ENCODE measurements at regions not wholly inside any gene's neighbourhood (a gene's known extent, or its start where the extent isn't known, plus 50 kb on each side); places are given as distances from the start of the nearest gene placed in this dataset.

DNA sequence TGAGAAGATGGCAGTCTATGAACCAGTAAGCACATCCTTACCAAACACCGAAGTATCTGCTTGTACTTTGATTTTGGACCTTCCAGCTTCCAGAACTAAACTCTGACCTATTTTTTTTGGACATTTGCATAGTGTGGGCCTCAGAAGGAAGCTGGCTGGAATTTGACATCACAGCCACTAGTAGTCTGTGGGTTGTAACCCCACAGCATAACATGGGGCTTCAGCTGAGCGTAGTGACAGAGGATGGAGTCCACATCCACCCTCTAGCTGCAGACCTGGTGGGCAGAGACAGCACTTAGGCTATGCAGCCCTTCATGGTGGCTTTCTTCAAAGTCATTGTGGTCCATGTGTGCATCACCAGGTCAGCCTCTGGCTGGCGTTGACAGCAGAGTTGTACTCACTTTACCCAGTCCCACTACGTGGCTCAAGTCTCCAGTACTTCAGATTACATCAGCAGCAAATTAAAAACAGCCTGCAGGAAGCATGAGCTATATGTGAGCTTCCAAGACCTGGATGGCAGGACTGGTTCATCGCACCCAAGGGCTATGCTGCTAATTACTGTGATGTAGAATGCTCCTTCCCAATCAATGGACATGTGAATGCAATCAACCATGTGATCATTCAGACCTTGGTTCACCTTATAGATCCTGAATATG is 58.6 kb upstream of the VPREB1 start:
- Histone ChIP-seq H3K9me3 (no peaks in the 10 kb centered on the region), H3K36me3 (no peaks in the 10 kb centered on the region), H3K4me1 (no peaks in the 10 kb centered on the region), H3K27ac (no peak overlapping the region), H3K4me3 (no peak overlapping the region), H3K27me3 (peaks cover 46% of the 10 kb centered on the region)
- intact Hi-C loops (cut with DNase I; ENCODE audit: low total_unique reads) (no loop called here), in situ Hi-C loops (cut with MboI; ENCODE audit: low pct_ligation_motif_present in 1 of 4, low pct_unique_long_range_greater_than_20kb in 1 of 4, low sequenced_read_pairs in 3 of 4) (no loop called here)
- DNase-seq: no peak
- 65% methylated on average over 5 of the region's 5 CpGs; no CpG with 5 or more reads in 1 of the 2 donors for WGBS, 2 donors (ENCODE audit: low coverage in 1 of 2)
- TF ChIP-seq EP300 (IDR thresholded peaks at IDR 0.05; ENCODE audit: low read depth) (no peak), POLR2A (IDR thresholded peaks at IDR 0.05) (no peak), POLR2AphosphoS5 (IDR thresholded peaks at IDR 0.05) (no peak)
- TF ChIP-seq, protein P1, sequence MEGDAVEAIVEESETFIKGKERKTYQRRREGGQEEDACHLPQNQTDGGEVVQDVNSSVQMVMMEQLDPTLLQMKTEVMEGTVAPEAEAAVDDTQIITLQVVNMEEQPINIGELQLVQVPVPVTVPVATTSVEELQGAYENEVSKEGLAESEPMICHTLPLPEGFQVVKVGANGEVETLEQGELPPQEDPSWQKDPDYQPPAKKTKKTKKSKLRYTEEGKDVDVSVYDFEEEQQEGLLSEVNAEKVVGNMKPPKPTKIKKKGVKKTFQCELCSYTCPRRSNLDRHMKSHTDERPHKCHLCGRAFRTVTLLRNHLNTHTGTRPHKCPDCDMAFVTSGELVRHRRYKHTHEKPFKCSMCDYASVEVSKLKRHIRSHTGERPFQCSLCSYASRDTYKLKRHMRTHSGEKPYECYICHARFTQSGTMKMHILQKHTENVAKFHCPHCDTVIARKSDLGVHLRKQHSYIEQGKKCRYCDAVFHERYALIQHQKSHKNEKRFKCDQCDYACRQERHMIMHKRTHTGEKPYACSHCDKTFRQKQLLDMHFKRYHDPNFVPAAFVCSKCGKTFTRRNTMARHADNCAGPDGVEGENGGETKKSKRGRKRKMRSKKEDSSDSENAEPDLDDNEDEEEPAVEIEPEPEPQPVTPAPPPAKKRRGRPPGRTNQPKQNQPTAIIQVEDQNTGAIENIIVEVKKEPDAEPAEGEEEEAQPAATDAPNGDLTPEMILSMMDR (IDR thresholded peaks at IDR 0.05): no peak

DNA sequence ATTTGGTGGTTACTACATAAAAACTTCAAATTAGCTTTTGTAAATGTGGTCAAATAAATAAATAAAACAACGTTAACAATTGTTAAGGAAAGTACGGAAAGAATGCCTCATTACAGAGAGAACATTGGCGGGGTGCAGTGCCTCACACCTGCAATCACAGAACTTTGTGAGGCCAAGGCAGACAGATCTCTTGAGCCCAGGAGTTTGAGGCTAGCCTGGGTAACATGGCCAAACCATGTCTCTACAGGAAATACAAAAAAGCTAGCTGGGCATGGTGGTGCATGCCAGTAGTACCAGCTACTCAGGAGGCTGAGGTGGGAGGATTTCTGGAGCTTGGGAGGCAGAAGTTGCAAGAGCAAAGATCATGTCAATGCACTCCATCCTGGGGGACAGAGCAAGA is 59.4 kb upstream of the VPREB1 start:
- Histone ChIP-seq H3K9me3 (no peaks in the 10 kb centered on the region), H3K27me3 (peaks cover 46% of the 10 kb centered on the region), H3K4me1 (no peaks in the 10 kb centered on the region), H3K36me3 (no peaks in the 10 kb centered on the region), H3K27ac (no peak overlapping the region), H3K4me3 (no peak overlapping the region)
- intact Hi-C loops (cut with DNase I; ENCODE audit: low total_unique reads): no loop called here
- in situ Hi-C loops (cut with MboI; ENCODE audit: low pct_ligation_motif_present in 1 of 4, low pct_unique_long_range_greater_than_20kb in 1 of 4, low sequenced_read_pairs in 3 of 4): no loop called here
- no peak for DNase-seq
- 44 to 53% methylated on average over 3 of the region's 3 CpGs for WGBS, 2 donors (ENCODE audit: low coverage in 1 of 2)
- no peak for TF ChIP-seq POLR2A (IDR thresholded peaks at IDR 0.05)
- no peak for TF ChIP-seq POLR2AphosphoS5 (IDR thresholded peaks at IDR 0.05)
- TF ChIP-seq, protein P1 (IDR thresholded peaks at IDR 0.05): no peak
- no peak for TF ChIP-seq EP300 (IDR thresholded peaks at IDR 0.05; ENCODE audit: low read depth)

- DNase-seq: no peak
- intact Hi-C loops (cut with DNase I; ENCODE audit: low total_unique reads) (no loop called here), in situ Hi-C loops (cut with MboI; ENCODE audit: low pct_ligation_motif_present in 1 of 4, low pct_unique_long_range_greater_than_20kb in 1 of 4, low sequenced_read_pairs in 3 of 4) (no loop called here)
- Histone ChIP-seq H3K36me3 (no peaks in the 10 kb centered on the region), H3K4me1 (no peaks in the 10 kb centered on the region), H3K9me3 (no peaks in the 10 kb centered on the region), H3K27ac (no peak overlapping the region), H3K27me3 (peaks cover 46% of the 10 kb centered on the region), H3K4me3 (no peak overlapping the region)
- TF ChIP-seq EP300 (IDR thresholded peaks at IDR 0.05; ENCODE audit: low read depth): no peak
- 72 to 77% methylated on average over 4 to 6 of the region's 6 CpGs for WGBS, 2 donors (ENCODE audit: low coverage in 1 of 2)
Measured at GRCh38 chr22:22184277-22184807, 60.2 kb upstream of the VPREB1 start.

- H3K4me1 ChIP-seq: no peaks in the 10 kb centered on the region
- intact Hi-C loops (cut with DNase I; ENCODE audit: low total_unique reads): no loop called here
- H3K9me3 ChIP-seq: no peaks in the 10 kb centered on the region
- H3K27ac ChIP-seq: no peak overlapping the region
- H3K36me3 ChIP-seq: no peaks in the 10 kb centered on the region
- no peak for DNase-seq
- TF ChIP-seq EP300 (IDR thresholded peaks at IDR 0.05; ENCODE audit: low read depth): no peak
- TF ChIP-seq, protein P1 (IDR thresholded peaks at IDR 0.05): no peak
- no peak for TF ChIP-seq POLR2AphosphoS5 (IDR thresholded peaks at IDR 0.05)
- TF ChIP-seq POLR2A (IDR thresholded peaks at IDR 0.05): no peak
- H3K27me3 ChIP-seq: peaks cover 46% of the 10 kb centered on the region
- in situ Hi-C loops (cut with MboI; ENCODE audit: low pct_ligation_motif_present in 1 of 4, low pct_unique_long_range_greater_than_20kb in 1 of 4, low sequenced_read_pairs in 3 of 4): no loop called here
- H3K4me3 ChIP-seq: no peak overlapping the region
Measured at GRCh38 chr22:22182990-22183264, 61.7 kb upstream of the VPREB1 start.
